Stimulated activated naive CD8-positive, alpha-beta T cell treated with anti-CD3 and anti-CD28 coated beads, Interleukin-15, amount 100 ng/mL, for 72 hours (primary cell): ENCODE measurements at regions not wholly inside any gene's neighbourhood (a gene's known extent, or its start where the extent isn't known, plus 50 kb on each side); places are given as distances from the start of the nearest gene placed in this dataset.
"Not testable (repeated sequence)": the region's sequence is repeated elsewhere in the genome, so short reads cannot be mapped to it uniquely, and the experiment has no call there.

Source experiments
- ATAC-seq: fragments of 150-1000 bp; cut with Tn5 transposase; 2 replicates; pipeline ENCODE4 v1.10.0; 2021; ENCODE audit warnings: mild to moderate bottlenecking, moderate library complexity
- DNase-seq, 2 donors: peaks; one replicate each; pipeline ENCODE4 v3.0.0; 2021 to 2022
- H3K27ac Mint-ChIP-seq, 2 donors: one replicate each; pipeline ENCODE4 v1.8.0; 2022; ENCODE audit warnings: mild to moderate bottlenecking in 2 of 2, mixed read lengths in 2 of 2, moderate library complexity in 2 of 2
- H3K27me3 Mint-ChIP-seq: one replicate; pipeline ENCODE4 v1.8.0; 2022; ENCODE audit warnings: mixed read lengths
- H3K4me1 Mint-ChIP-seq: one replicate; pipeline ENCODE4 v1.8.0; 2022; ENCODE audit warnings: mild to moderate bottlenecking, mixed read lengths
- H3K4me3 Mint-ChIP-seq, 2 donors: one replicate each; pipeline ENCODE4 v1.8.0; 2022; ENCODE audit warnings: mild to moderate bottlenecking in 2 of 2, mixed read lengths in 2 of 2, moderate library complexity in 1 of 2
- H3K9me3 Mint-ChIP-seq, 2 donors: one replicate each; pipeline ENCODE4 v1.8.0; 2022; ENCODE audit warnings: mixed read lengths in 2 of 2

DNA sequence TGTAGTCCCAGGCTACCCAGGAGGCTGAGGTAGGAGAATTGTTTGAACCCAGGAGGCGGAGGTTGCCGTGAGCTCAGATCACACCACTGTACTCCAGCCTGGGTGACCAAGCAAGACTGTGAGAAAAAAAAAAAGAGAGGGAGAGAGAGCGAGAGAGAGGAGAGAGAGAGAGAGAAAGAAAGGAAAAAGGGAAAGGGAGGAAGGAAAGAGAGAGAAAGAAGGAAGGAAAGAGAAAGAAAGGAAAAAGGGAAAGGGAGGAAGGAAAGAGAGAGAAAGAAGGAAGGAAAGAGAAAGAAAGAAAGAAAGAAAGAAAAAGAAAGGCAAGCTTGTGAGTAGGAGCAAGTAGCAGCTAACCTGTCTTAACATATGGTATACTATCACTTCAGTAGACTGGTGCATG lies 443.5 kb downstream of the ARL4A start:
- ATAC-seq, H3K4me3 Mint-ChIP-seq, DNase-seq, H3K9me3 Mint-ChIP-seq, H3K4me1 Mint-ChIP-seq, H3K27ac Mint-ChIP-seq: not testable (repeated sequence)
- peaks cover 25% of the 10 kb centered on the region for H3K27me3 Mint-ChIP-seq

DNA sequence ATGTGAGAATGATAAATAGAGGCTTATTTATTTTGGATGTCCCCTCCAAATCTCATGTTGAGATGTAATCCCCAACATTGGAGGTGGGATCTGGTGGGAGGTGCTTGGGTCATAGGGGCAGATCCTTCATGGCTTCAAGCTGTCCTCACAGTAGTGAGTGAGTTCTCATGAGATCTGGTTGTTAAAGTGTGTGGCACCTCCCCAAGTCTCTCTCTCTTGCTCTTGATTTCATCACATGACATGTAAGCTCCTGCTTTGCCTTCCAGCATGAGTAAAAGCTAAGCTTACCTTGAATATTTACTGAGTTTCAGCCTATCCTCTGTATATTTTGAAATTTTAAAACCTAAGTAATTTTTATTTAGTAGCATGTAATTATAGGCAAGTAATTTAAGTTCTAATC lies 444.9 kb downstream of the ARL4A start:
- no peak for DNase-seq

DNA sequence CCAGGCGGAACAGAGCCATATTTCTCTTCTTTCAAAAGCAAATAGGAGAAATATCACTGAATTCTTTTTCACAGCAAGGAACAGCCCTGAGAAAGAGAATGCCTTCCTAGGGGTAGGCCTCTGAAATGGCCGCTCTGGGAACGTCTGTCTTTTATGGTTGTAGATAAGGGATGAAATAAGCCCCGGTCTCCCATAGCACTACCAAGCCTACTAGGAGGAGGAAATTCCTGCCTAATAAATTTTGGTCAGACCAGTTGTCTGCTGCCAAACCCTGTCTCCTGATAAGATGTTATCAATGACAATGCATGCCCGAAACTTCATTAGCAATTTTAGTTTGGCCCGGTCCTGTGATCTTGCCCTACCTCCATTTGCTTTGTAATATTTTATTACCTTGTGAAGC lies 448.9 kb downstream of the ARL4A start:
- not testable (repeated sequence) for H3K27ac Mint-ChIP-seq, H3K4me1 Mint-ChIP-seq, ATAC-seq, H3K27me3 Mint-ChIP-seq, DNase-seq, H3K4me3 Mint-ChIP-seq, H3K9me3 Mint-ChIP-seq

More for the DNA sequence above, 444.9 kb downstream of the ARL4A start:
- H3K4me3 Mint-ChIP-seq = no peak overlapping the region
- H3K9me3 Mint-ChIP-seq = no peaks in the 10 kb centered on the region
- no peak for ATAC-seq
- peaks cover 25% of the 10 kb centered on the region for H3K27me3 Mint-ChIP-seq
- no peak overlapping the region for H3K27ac Mint-ChIP-seq
- H3K4me1 Mint-ChIP-seq = no peaks in the 10 kb centered on the region

DNA sequence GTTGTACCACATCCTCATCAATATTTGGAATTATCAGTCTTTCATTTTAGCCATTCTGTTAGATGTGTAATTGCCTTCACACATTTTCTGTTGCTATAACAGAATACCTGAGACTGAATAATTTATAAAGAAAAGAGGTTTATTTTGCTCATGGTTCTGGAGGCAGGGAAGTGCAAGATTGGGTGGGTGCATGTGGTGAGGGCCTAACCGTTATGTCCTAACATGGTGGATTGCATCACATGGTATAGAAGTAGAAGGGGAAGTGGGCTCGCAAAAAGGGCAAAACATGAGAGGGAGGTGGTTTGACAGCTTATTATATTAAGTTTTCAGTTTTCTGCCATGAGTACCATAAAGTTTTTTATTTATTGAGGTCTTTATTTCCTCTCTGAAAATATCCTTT lies 452.0 kb downstream of the ARL4A start:
- H3K4me3 Mint-ChIP-seq = no peak overlapping the region
- no peak overlapping the region for H3K27ac Mint-ChIP-seq
- H3K4me1 Mint-ChIP-seq = no peaks in the 10 kb centered on the region
- no peak for ATAC-seq
- DNase-seq = no peak
- H3K9me3 Mint-ChIP-seq = no peaks in the 10 kb centered on the region
- peaks cover 4% of the 10 kb centered on the region for H3K27me3 Mint-ChIP-seq

GRCh38 chr7:13144673-13145072 lies 457.2 kb downstream of the ARL4A start:
- H3K27me3 Mint-ChIP-seq = peaks cover 6% of the 10 kb centered on the region
- no peaks in the 10 kb centered on the region for H3K4me1 Mint-ChIP-seq
- no peak for ATAC-seq
- no peak overlapping the region for H3K27ac Mint-ChIP-seq
- no peaks in the 10 kb centered on the region for H3K9me3 Mint-ChIP-seq
- no peak overlapping the region for H3K4me3 Mint-ChIP-seq
- no peak for DNase-seq

DNA sequence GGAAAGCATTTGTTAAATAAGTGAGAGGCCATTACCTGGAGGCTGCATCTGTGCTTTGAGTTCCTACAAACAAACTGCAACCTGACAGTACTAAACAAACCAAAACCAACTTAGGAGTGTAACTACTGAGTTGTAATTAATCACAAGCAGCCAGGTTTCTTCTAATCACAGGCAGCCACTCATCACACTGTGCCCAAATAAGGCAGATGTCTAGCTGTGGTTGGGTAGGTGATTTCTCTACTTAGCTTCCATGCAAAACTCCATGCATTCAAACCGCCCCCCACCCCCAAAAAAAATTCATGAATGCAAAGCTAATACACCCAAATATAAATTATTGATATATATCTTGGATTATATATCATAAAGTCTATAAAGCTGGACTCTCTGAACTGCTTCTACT lies 461.1 kb downstream of the ARL4A start:
- Mint-ChIP-seq H3K9me3 (no peaks in the 10 kb centered on the region), H3K4me1 (no peaks in the 10 kb centered on the region), H3K27ac (no peak overlapping the region), H3K4me3 (no peak overlapping the region), H3K27me3 (peaks cover 6% of the 10 kb centered on the region)
- DNase-seq (no peak), ATAC-seq (no peak)

DNA sequence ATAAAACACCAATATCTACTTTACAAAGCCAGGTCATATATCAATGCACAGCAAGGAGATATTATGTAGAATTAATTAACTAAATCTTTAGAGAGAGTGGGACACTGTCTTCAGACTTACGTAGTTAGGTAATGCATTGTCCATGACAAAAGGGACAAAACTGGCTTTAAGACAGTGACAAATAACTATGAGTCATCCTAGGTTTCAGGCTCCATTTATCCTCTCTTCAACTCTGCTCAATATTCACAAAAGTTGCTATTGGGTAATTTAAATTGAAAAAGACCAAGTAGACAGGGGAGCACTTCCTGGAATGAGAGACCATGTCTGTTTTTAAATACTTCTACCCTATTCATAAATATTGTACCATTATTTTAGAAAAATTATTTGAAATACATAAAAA lies 464.5 kb downstream of the ARL4A start:
- no peaks in the 10 kb centered on the region for H3K4me1 Mint-ChIP-seq
- no peak for DNase-seq
- no peak overlapping the region for H3K27ac Mint-ChIP-seq
- H3K9me3 Mint-ChIP-seq = no peaks in the 10 kb centered on the region
- no peak for ATAC-seq
- H3K27me3 Mint-ChIP-seq = no peaks in the 10 kb centered on the region
- no peak overlapping the region for H3K4me3 Mint-ChIP-seq

GRCh38 chr7:13152755-13153154 lies 465.3 kb downstream of the ARL4A start:
- ATAC-seq (no peak), DNase-seq (no peak)
- no peaks in the 10 kb centered on the region for H3K9me3 Mint-ChIP-seq
- H3K4me1 Mint-ChIP-seq = no peaks in the 10 kb centered on the region
- H3K4me3 Mint-ChIP-seq = no peak overlapping the region
- H3K27ac Mint-ChIP-seq = no peak overlapping the region
- no peaks in the 10 kb centered on the region for H3K27me3 Mint-ChIP-seq

GRCh38 chr7:13153266-13153665 lies 465.8 kb downstream of the ARL4A start:
- H3K4me1 Mint-ChIP-seq = no peaks in the 10 kb centered on the region
- no peaks in the 10 kb centered on the region for H3K27me3 Mint-ChIP-seq
- H3K4me3 Mint-ChIP-seq = no peak overlapping the region

GRCh38 chr7:13153742-13154141 lies 466.3 kb downstream of the ARL4A start:
- H3K9me3 Mint-ChIP-seq = no peaks in the 10 kb centered on the region
- no peaks in the 10 kb centered on the region for H3K27me3 Mint-ChIP-seq
- no peak for DNase-seq
- no peak overlapping the region for H3K27ac Mint-ChIP-seq
- no peaks in the 10 kb centered on the region for H3K4me1 Mint-ChIP-seq
- no peak overlapping the region for H3K4me3 Mint-ChIP-seq
- ATAC-seq = no peak

More at GRCh38 chr7:13153266-13153665, 465.8 kb downstream of the ARL4A start:
- ATAC-seq (no peak), DNase-seq (no peak)
- H3K9me3 Mint-ChIP-seq = no peaks in the 10 kb centered on the region
- H3K27ac Mint-ChIP-seq = no peak overlapping the region

- no peak overlapping the region for H3K27ac Mint-ChIP-seq
- ATAC-seq (no peak), DNase-seq (no peak)
- peaks cover 10% of the 10 kb centered on the region for H3K27me3 Mint-ChIP-seq
- H3K4me1 Mint-ChIP-seq = no peaks in the 10 kb centered on the region
- no peaks in the 10 kb centered on the region for H3K9me3 Mint-ChIP-seq
- no peak overlapping the region for H3K4me3 Mint-ChIP-seq
Observed at GRCh38 chr7:13155188-13155587, 467.8 kb downstream of the ARL4A start.

- Mint-ChIP-seq H3K9me3 (no peaks in the 10 kb centered on the region), H3K4me3 (no peak overlapping the region), H3K4me1 (no peaks in the 10 kb centered on the region), H3K27me3 (peaks cover 11% of the 10 kb centered on the region), H3K27ac (no peak overlapping the region)
- ATAC-seq (no peak), DNase-seq (no peak)
Observed at GRCh38 chr7:13159003-13159402, 471.6 kb downstream of the ARL4A start.

- no peak overlapping the region for H3K4me3 Mint-ChIP-seq
- no peak for ATAC-seq
- no peaks in the 10 kb centered on the region for H3K9me3 Mint-ChIP-seq
- H3K27me3 Mint-ChIP-seq = peaks cover 18% of the 10 kb centered on the region
- no peaks in the 10 kb centered on the region for H3K4me1 Mint-ChIP-seq
- no peak for DNase-seq
- H3K27ac Mint-ChIP-seq = no peak overlapping the region
Observed at GRCh38 chr7:13159467-13160184, 472.2 kb downstream of the ARL4A start.

- Mint-ChIP-seq H3K27ac (no peak overlapping the region), H3K27me3 (peaks cover 31% of the 10 kb centered on the region), H3K9me3 (no peaks in the 10 kb centered on the region), H3K4me1 (no peaks in the 10 kb centered on the region), H3K4me3 (no peak overlapping the region)
- ATAC-seq (no peak), DNase-seq (no peak)
Observed at GRCh38 chr7:13161125-13161524, 473.7 kb downstream of the ARL4A start.

DNA sequence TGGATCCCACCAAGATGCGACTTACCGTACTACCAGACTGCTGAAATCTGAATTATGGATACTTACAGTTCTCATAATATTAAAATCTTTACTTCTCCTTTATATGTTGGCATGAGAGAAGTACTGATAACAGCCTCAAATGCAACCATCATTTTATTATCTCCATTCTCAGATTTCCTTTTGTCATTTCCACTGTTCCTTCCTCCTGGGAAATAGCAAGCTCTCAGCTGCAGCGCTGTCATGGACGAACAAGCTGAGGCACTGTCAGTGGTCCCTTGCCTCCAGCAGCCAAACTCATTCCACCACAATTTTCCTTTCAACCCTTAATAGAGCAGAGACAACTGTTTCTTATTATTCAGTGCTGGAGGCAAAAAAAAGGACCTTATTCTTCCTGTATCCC lies 478.4 kb downstream of the ARL4A start:
- ATAC-seq (no peak), DNase-seq (no peak)
- no peak overlapping the region for H3K27ac Mint-ChIP-seq
- H3K4me3 Mint-ChIP-seq = no peak overlapping the region
- H3K4me1 Mint-ChIP-seq = no peaks in the 10 kb centered on the region
- H3K27me3 Mint-ChIP-seq = peaks cover 30% of the 10 kb centered on the region
- no peaks in the 10 kb centered on the region for H3K9me3 Mint-ChIP-seq

DNA sequence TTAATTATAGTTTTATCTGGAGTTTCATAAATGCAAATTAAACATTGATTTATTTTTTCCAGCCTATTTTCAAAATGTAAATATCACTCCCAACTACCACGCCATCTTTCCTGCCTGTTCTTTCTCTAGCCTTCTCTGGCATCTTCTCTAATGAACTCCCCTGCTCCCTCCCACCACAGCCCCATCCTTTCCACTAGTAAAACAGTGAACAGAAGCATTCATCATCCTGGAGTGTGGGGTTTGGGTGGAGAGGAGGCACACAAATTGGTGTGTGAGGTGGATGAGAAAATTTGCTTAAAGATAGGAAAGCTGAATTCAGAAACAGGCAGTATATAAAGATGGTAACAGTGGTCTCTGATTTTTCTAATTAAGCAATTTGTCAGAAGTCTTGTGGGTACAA lies 479.4 kb downstream of the ARL4A start:
- ATAC-seq = no peak
- Mint-ChIP-seq H3K27me3 (peaks cover 30% of the 10 kb centered on the region), H3K9me3 (no peaks in the 10 kb centered on the region), H3K4me1 (no peaks in the 10 kb centered on the region), H3K27ac (no peak overlapping the region), H3K4me3 (no peak overlapping the region)
- DNase-seq = no peak

- no peak for DNase-seq
- Mint-ChIP-seq H3K4me3 (no peak overlapping the region), H3K4me1 (no peaks in the 10 kb centered on the region), H3K9me3 (no peaks in the 10 kb centered on the region), H3K27me3 (peaks cover 25% of the 10 kb centered on the region), H3K27ac (no peak overlapping the region)
- no peak for ATAC-seq
Observed at GRCh38 chr7:13169356-13169755, 481.9 kb downstream of the ARL4A start.
